ENCODE measurements at regions not wholly inside any gene's neighbourhood (a gene's known extent, or its start where the extent isn't known, plus 50 kb on each side); places are given as distances from the start of the nearest gene placed in this dataset.
"Not testable (repeated sequence)": the region's sequence is repeated elsewhere in the genome, so short reads cannot be mapped to it uniquely, and the experiment has no call there.

DNA sequence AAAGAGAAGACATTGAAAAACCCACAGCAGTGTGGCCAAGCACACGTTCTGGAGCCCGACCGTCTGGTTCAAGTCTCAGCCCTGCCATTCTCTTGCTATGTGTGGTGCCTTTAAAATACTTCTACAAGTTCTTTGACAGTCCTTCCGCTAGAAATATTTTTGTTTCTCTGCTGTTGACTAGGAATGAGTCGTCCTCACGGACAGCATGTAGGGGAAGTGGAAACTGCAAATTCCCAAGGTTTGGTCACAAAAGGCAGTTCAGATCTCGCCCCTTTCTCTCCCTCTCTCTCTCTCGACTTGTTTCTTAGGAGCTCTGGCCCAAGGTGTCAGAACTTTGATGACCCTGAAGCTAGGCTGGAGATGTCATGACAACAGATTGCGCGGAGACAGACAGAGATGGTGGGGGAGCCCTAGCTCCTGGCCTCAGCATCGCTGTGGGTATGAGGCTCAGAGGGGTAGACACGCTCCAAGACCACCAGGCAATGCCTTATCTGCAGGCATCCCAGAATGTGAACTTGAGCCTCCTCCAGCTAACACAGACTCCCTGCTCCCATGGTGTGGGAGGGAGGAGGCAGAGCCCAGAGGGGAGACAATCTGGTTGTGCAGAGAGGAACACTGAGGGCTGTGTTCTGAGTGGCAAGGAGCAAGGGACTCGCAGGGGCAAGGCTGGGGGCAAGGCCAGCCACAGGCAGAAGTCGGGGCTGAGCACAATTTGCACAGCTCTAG, 368.9 kb upstream of the SULF2 start:
- DNase-seq (ENCODE audit: low spot score): no peak

DNA sequence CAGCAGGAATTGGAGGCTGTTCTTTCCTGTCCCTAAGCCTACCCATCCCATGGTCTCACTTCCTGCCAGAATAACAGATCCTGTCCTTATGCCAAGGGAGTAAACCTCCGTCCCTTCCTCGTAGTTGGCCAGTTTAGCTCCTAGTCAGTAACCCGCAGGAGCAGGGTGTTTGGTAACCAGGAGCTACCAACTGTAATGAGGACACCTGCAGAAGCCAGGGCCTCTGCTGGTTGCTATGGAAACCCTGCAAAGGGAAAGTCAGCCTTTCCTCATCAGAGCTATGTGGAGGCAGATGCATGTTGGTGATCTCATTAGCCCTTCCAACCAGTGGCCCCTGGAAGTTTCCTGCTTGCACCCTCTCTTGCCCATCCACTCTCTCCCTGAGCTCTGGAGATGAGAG, 368.2 kb upstream of the SULF2 start:
- no peak for DNase-seq (ENCODE audit: low spot score)

DNA sequence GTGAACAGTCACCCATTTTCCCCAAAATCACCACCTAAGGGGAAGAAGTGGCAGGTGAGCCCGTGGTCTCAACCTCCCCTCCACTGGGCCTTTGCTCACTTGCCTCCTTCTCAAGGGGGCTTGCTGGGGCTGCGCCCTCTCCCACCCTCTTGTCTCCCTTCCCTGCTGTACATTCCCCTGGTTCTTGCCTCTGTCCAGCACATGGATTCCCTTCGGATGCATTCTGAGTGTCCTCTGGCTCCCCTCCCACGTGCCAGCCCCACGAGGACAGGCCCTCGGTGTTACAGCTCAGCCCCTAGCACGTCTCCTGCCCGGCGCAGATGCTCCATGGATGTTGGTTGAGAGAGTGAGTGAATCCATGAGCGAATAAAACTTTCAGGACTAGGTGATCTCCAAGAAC, 367.8 kb upstream of the SULF2 start:
- DNase-seq (ENCODE audit: low spot score): no peak

DNA sequence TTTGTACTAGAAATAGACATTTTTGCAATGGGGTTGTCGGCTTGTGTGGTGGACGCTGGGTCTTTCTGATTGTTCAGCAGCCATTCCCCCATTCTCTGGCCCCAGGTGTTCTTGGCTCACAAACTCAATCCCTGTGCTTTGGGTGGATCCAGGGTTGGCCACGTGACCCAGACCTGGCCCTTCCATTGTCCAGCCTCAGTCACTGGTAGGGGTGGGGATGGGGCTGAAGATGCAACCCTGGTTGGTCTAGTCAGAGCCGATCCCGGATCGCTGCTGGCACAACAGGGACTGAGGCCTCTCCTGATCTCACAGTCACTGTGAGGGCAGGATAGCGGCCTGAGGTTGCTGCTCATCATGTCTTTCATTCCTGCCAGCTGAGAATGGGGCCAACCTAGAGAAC, 365.3 kb upstream of the SULF2 start:
- no peak for DNase-seq (ENCODE audit: low spot score)

DNA sequence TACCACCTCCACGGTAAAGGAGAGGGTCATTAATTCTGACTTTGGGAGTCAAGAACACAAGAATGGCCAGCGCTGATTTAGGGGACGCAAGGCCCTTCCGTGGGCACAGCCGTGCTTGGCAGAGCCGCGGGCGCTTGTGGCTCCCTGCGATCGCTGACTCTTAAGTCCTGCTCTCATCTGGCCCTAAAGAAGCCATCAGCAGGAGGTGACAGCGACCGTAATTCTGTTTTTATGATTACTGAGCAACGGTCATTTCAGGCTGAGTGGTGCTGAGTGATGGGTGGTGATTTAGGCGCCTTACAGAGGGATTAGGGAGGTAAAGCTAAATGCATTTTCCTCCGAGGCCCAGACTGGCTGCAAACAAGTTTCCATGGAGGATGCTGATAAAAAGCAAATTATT, 364.6 kb upstream of the SULF2 start:
- no peak for DNase-seq (ENCODE audit: low spot score)

DNA sequence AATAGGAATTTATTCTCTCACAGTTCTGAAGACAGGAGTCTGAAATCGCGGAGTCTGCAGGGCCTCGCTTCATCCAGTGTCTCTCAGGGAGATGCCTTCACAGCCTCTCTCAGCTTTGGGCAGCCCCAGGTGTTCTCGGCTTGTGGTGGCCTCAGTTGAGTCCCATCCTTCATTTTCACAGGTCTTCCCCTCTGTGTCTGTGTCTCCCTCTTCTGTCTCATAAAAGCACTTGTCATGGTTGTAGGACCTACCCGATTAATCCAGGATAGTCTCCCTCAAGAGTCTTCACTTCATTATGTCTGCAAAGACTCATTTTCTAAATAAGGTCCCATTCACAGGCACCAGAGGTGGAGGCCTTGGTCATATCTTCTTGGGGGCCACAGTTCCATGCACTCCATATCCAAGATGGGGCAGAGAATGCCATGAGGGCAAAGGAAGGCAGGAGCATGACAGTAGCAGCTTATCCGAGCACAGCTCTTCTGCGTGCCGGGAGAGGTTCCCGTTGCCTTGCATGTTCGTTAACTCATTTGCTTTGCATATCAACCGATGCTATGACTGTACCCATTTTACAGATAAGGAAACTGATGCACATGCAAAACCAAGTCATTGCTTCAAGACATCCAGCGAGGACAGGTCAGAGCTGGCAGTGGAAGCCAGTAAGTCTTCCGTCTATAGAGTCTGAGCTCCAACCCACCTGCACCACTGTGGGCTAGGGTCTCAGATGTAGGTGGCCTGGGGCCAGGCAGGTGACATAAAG, 363.8 kb upstream of the SULF2 start:
- no peak for DNase-seq (ENCODE audit: low spot score)

DNA sequence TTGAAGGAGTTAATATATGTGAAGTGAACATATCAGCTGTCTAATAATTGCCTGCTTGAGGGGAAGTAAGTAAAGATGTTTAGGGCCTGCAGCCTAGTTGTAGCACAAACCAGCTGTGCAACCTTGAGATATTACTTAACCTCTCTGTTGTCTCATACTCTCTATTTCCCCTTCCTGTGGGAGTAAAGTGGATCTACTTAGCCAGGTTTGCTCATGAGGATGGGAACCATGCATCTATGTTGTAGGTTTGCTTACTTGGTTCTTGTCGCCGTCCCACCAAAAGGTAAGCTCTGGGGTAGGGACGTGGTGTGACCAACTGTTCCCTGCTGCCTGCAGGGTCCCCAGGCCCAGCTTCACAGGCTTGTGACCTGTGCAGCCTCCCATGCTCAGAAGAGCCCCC, 362.7 kb upstream of the SULF2 start:
- DNase-seq (ENCODE audit: low spot score): no peak

DNA sequence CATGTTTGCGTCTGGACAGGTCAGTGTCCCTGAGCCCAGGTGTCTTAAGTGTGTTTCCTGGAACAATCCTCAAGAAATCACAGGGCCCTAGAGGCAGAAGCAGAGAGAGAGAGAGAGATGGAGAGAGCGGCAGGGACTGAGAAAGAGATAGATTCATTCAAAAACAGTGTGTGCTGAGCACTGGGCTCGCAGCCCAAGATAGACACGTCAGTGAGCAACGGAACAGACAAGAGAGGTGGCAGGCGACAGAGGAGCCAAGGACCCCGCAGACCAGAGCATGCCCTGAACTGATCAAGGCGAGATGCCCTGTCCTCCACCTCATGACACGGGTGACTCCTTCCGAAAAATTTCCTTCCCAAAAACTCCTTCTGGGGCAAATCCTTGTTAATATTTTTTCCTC, 362.0 kb upstream of the SULF2 start:
- DNase-seq (ENCODE audit: low spot score): no peak

DNA sequence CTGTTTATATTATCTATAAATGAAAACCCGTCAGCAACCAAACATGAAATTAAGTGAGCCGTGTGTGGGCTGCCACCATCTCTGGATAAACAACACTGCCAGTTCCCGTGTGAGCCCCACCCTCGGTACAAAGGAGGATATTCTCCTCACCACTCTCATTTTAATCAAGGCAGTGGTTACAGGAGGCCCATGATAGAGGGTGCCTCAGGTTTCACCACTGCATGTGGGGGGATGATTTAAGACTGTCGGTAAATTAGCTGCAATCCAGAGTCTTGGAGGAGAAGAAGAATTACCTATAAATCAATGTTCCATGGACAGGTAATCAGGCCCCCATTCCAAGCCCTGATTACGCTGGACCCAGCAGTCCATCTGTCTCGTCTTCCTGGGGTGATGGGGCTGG, 361.6 kb upstream of the SULF2 start:
- no peak for DNase-seq (ENCODE audit: low spot score)

DNA sequence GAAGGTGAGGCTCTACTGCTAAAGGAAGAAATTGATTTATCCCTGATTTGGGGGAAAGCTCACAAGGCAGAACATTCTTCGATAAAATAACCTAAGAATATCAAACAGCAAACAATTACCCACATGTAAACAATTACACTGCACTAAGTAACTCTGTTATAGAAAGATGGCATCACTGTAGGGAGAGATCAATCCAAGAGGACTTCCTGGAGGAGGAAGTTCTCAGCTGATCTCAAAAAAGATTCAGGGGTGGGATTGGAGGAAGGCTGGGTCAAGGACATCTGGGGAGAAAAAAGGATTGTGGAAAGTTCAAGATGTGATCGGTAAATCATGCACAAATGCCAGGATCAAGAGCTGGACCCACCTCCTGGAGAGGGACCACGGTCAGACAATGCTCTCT, 361.0 kb upstream of the SULF2 start:
- no peak for DNase-seq (ENCODE audit: low spot score)

DNA sequence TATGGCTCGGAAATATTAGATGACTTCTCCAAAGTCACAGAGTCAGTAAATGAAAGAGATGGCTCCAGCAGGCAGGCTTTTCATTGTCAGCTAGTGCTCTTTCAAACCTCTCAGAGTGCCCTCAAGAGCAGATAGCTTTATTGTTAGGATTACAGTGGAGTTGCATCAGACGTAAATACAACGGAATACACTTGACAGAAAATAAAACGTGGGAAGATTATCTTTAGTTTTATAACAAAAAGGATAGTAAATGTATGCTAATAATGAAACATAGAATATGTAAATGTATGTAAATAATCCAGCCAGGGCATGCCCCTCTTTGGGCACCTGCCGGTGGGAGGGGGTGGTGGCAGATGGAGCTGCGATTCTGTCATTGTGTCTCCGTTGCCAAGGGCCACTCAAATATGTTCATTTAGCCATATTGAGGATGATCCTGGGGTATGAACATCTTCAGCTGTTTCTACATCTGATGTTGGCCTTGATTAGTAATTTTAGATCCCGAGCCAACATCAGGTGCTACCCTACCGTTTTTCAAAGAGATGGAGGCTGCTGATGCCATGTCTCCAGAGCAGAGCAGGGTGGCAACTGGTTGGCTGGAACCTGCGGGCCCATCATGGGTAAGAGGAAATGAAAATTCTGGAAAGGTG, 358.3 kb upstream of the SULF2 start:
- no peak for DNase-seq (ENCODE audit: low spot score)

DNA sequence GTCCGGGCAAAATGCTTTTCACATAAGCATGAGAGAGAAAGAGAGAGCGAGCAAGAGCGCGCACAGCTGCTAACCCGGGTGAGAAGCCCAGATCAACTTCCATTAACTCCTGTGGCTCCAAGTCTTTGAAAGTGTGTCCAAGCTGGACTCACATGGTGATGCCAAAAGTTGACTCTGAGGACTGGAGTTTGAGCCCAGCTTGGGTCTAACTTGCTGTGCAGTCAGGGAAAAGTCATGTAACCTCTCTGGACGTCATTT, 357.2 kb upstream of the SULF2 start:
- no peak for DNase-seq (ENCODE audit: low spot score)

DNA sequence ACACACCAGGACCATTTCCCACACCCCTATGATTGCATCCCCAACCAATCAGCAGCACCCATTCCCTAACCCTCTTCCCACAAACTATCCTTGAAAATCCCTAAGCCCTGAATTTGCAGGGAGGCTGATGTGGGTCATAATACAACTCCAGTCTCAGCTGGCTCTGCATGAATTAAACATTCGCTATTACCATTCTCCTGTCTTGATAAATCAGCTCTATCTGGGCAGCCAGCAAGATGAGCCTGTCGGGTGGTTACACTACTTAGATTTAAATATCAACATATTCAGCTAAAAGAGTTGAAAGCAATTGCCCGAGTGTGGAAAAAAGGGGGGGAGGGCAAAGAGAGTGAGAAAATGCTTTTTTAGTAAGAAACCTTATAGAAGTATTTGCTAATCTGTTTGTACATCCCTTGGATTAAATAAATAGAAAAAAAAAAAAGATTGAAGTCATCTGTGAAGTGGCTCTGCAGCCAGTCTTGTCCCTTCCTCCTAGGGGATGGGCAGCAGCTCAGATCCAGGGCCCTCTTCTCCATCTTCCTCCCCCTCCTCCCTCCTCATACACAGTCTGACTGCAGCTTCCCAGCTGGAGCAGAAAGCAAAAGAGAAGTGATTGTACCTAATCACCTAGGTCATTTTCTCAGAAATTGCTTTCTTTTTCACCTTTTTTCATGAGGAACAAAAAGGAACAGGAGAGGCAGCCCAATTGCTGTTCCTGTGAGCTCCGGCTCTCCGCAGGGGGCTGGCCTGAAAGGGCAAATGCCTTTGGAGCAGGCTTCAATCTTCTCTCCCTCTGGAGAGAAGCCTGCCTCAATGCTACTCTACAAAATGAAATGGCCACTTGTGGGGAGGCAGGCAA, 356.6 kb upstream of the SULF2 start:
- no peak for DNase-seq (ENCODE audit: low spot score)

DNA sequence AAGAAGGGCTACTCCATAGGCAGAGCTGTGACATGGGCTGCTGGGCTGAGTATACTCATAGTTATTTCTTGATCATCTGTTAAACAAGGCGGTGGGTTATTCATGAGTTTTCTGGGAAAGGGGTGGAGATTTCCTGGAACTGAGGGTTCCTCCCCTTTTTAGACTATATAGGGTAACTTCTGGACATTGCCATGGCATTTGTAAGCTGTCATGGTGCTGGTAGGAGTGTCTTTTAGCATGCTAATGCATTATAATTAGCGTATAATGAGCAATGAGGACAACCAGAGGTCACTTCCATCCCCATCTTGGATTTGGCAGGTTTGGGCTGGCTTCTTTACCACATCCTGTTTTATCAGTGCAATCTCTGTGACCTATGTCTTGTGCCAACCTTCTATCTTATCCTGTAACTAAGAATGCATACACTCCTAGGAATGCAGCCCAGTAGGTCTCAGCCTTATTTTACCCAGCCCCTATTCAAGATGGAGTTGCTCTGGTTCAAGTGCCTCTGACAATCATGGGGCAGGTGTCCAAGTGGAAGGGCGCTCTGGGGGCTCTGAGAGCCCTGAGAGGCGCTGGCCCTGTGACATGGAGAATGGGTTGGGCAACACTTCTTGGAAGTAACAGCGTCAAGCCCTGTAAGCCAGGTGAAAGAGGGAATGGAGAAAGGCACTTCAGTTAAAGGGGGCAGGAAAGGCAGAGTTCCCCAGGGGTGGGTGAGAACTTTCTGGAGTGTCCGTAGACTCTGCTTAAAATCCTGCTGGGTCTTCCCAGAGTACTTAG, 354.2 kb upstream of the SULF2 start:
- no peak for DNase-seq (ENCODE audit: low spot score)

DNA sequence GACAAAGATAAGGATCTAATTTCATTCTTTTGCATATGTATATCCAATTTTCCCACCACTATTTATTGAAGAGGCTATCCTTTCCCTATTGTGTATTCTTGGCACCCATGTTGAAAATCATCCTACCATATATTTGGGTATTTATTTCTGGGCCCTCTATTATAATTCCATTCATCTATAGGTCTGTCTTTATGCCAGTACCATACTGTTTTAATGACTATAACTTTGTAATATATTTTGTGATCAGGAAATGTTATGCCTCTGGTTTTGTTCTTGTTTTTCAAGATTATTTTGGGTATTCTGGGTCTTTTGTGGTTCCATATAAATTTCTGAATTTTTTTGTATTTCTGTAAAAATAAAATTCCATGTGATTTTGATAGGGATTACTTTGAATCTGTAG, 347.6 kb upstream of the SULF2 start:
- no peak for DNase-seq (ENCODE audit: low spot score)

DNA sequence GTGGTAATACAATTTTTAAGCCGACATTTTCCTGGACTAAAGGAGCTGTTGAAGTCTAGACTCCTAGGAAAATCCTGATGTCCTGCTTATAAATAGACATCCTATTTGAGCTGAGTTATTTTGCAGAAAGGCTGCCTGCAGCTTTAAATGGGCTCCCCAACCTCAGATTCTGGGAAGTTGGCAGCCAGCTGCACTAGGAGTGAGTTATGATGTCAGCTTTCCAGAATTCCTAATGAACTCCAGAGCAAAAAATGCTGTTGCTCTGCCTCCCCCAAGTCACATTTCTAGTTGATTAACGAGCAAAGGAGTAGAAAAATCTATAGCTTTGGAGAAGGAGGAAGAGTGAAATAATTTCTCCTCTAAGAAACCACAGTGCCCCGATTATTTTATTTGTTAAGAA, 346.3 kb upstream of the SULF2 start:
- DNase-seq (ENCODE audit: low spot score): no peak

DNA sequence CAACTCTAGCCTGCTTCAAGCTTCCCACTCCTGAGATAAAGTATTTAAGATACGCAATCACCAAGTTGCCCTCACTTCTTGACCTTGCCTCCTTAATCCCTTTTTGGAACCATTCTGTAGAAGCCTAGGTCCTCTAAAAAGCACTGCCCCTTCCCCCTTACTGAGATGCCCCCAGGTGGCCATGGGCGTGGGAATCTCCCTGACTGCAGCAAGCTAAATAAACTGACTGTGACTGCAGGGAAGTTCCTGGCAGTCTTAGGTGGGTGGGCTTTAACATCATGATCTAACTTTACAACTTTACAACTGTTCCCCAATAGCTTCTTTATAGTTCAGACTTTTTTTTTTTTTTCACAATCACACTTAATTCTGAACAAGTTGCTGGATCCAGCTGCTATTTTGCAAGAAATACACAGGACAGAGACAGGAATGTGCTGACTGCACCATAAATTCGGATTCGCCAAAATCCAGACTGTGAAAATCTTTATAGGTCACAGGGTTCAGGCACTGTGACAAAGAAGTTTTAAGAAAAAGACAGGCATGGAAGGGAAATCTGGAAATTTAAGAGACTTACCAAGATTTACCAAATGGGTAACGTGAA, 344.2 kb upstream of the SULF2 start:
- no peak for DNase-seq (ENCODE audit: low spot score)

DNA sequence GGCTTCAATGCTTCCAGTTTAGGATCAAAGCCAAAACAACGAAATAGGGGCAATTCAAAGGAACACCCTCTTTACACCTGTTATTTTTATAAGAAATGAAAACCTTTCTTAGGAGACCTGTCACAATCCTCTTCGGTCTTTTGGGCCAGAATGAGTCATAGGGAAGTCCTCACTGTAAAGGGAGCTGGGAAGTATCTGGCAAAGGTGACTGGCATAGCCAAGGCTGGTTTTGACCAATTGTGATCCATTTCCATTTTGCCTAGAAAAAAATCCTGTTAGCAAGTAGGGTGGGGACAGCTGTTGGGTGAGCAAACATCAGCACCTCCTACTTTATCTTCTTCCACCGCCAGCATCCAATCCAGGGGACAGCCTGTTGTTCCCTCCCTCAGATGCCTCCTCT, 343.2 kb upstream of the SULF2 start:
- DNase-seq (ENCODE audit: low spot score): no peak

DNA sequence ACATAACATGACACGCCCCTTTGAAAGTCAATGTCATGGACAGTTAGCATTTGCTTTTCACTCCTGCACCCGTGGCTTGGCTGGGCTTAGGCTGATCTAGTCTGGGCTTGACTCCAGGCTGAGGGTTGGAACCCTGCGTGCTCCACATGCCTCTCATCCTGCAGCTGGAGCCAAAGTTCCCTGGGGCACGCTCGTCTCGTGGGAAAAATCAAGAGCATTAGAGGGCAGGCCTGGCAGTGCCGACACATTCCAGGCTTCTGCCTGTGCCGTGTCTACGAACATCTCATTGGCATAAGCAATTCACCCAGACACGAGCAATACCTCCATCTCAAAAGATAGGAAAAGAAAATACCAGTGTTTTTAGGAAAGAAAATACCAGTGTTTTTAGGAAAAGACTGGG, 342.7 kb upstream of the SULF2 start:
- not testable (repeated sequence) for DNase-seq (ENCODE audit: low spot score)

DNA sequence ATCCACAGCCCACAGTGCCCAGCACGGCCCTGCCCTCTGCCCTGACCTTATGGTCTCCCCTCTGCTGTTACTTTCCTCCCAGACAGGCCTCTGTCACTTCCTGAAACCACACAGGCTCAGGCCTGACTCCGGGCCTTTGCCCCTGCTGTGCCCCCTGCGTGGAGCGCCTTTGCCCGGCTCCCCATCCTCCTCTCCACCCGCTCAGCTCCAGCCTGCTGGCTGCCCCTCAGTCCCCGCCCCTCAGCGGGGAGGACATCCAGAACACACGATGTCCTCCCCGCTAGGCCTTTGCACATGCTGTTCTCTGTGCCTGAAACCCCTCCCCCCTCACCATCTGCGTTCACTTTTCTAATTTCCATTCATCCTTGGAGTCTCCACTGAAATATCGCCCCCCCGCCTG, 341.9 kb upstream of the SULF2 start:
- DNase-seq (ENCODE audit: low spot score): not testable (repeated sequence)

DNA sequence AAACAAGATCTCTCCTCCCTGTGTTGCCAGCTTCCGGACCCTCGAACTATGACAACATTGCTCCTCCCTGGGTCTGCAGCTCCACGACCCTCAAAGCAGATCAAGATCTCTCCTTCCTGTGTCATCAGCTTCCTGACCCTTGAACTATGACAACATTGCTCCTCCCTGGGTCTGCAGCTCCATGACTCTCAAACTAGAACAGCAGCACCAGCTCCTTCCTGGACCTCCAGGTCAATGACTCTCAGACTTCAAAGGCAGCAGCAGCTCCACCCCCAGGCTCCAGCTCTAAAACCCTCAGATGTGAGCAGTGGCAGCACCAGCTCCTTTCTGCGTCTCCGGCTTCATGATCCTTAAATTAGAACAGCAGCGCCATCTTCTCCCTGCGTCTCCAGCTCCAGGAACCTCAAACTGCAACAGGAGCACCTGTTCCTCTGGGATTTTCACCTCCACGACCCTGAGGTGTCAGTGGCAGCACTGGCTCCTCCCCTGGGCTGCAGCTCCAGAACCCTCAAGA, 341.0 kb upstream of the SULF2 start:
- no peak for DNase-seq (ENCODE audit: low spot score)
